Lower lobe of right lung (tissue), 2 donors: ENCODE measurements at regions not wholly inside any gene's neighbourhood (a gene's known extent, or its start where the extent isn't known, plus 50 kb on each side); places are given as distances from the start of the nearest gene placed in this dataset.

ENCODE experiments used
- ATAC-seq, 2 donors: fragments of 200-7000 bp; cut with Tn5 transposase; one replicate each; pipeline ENCODE4 v1.9.1; 2020 to 2022; ENCODE audit warnings: mild to moderate bottlenecking in 2 of 2, moderate library complexity in 2 of 2
- DNase-seq: peaks from one replicate; pipeline ENCODE4 v3.0.0-alpha.2; 2020
- H3K27ac ChIP-seq: fragments of 200-600 bp; one replicate; pipeline ENCODE4 v1.8.0; 2022
- H3K27me3 ChIP-seq: fragments of 200-600 bp; one replicate; pipeline ENCODE4 v1.8.0; 2022; ENCODE audit warnings: low read depth
- H3K36me3 ChIP-seq: fragments of 200-600 bp; one replicate; pipeline ENCODE4 v1.8.0; 2022; ENCODE audit warnings: mild to moderate bottlenecking
- H3K4me1 ChIP-seq: fragments of 200-600 bp; one replicate; pipeline ENCODE4 v1.8.0; 2022
- H3K4me3 ChIP-seq: fragments of 200-600 bp; one replicate; pipeline ENCODE4 v1.8.0; 2022; ENCODE audit warnings: mild to moderate bottlenecking
- H3K9me3 ChIP-seq: fragments of 200-600 bp; one replicate; pipeline ENCODE4 v1.8.0; 2022
- CTCF ChIP-seq: fragments of 200-600 bp; IDR thresholded peaks from one replicate; pipeline ENCODE4 v1.8.0; 2022; ENCODE audit warnings: antibody characterized with exemption, mild to moderate bottlenecking
- intact Hi-C: fragments of 100-400 bp; cut with DNase I; formaldehyde crosslinking; loops from one replicate; pipeline ENCODE4 v1.11.0; 2022
- donor health status: DM: no; HTN: yes; CAD: no; lungs with severe emphysema.

- no peaks in the 10 kb centered on the region for H3K36me3 ChIP-seq
- no peak overlapping the region for H3K4me3 ChIP-seq
- TF ChIP-seq CTCF: no peak
- H3K4me1 ChIP-seq: no peaks in the 10 kb centered on the region
- H3K9me3 ChIP-seq: no peaks in the 10 kb centered on the region
- ATAC-seq: no peak
- intact Hi-C loops: no loop called here
- no peaks in the 10 kb centered on the region for H3K27me3 ChIP-seq
- no peak for DNase-seq
- H3K27ac ChIP-seq: no peak overlapping the region
These were observed 296.5 kb upstream of the CLNK start for GRCh38 chr4:10981096-10981495.

GRCh38 chr4:10979032-10979431 is 294.5 kb upstream of the CLNK start:
- H3K9me3 ChIP-seq: no peaks in the 10 kb centered on the region
- no peak overlapping the region for H3K4me3 ChIP-seq
- no peak overlapping the region for H3K27ac ChIP-seq
- no peaks in the 10 kb centered on the region for H3K27me3 ChIP-seq
- H3K4me1 ChIP-seq: no peaks in the 10 kb centered on the region
- DNase-seq: no peak
- no peaks in the 10 kb centered on the region for H3K36me3 ChIP-seq
- intact Hi-C loops: no loop called here
- no peak for TF ChIP-seq CTCF
- ATAC-seq: no peak

GRCh38 chr4:10977534-10977933 is 293.0 kb upstream of the CLNK start:
- no peak overlapping the region for H3K4me3 ChIP-seq
- no peak for ATAC-seq
- TF ChIP-seq CTCF: no peak

GRCh38 chr4:10974371-10974770 is 289.8 kb upstream of the CLNK start:
- intact Hi-C loops: no loop called here
- no peaks in the 10 kb centered on the region for H3K36me3 ChIP-seq
- H3K4me3 ChIP-seq: no peak overlapping the region
- DNase-seq: no peak
- H3K4me1 ChIP-seq: no peaks in the 10 kb centered on the region
- no peaks in the 10 kb centered on the region for H3K9me3 ChIP-seq
- no peaks in the 10 kb centered on the region for H3K27me3 ChIP-seq
- TF ChIP-seq CTCF: no peak
- no peak for ATAC-seq
- no peak overlapping the region for H3K27ac ChIP-seq

More at GRCh38 chr4:10977534-10977933, 293.0 kb upstream of the CLNK start:
- H3K9me3 ChIP-seq: no peaks in the 10 kb centered on the region
- no peaks in the 10 kb centered on the region for H3K27me3 ChIP-seq
- intact Hi-C loops: no loop called here
- H3K4me1 ChIP-seq: no peaks in the 10 kb centered on the region
- DNase-seq: no peak
- H3K27ac ChIP-seq: no peak overlapping the region
- H3K36me3 ChIP-seq: no peaks in the 10 kb centered on the region

GRCh38 chr4:10973686-10974085 is 289.1 kb upstream of the CLNK start:
- Histone ChIP-seq H3K27ac (no peak overlapping the region), H3K36me3 (no peaks in the 10 kb centered on the region), H3K4me3 (no peak overlapping the region), H3K27me3 (no peaks in the 10 kb centered on the region), H3K4me1 (no peaks in the 10 kb centered on the region), H3K9me3 (no peaks in the 10 kb centered on the region)
- intact Hi-C loops: no loop called here
- no peak for TF ChIP-seq CTCF
- ATAC-seq (no peak), DNase-seq (no peak)
